ENCODE measurements at regions not wholly inside any gene's neighbourhood (a gene's known extent, or its start where the extent isn't known, plus 50 kb on each side); places are given as distances from the start of the nearest gene placed in this dataset.

DNA sequence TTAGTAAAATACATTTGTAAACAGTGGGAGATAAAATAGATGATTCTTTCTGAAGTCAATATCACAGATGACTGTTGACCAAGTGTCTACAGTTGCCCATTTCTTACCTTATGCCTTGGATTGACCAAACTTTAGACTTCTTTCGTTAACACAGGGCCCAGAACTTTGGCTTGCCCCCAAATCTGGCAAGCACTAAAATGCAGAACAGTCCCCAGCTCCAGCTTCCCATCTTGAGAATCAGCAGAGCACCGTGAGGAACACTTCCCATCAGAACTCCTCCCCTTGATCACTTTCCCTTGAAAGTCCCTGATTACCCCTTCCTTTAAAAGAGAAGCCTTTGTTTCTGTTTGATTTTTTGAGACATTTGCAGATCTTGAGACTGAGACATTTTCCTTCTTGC, 1039.9 kb downstream of the TLE1 start:
- Histone ChIP-seq H3K9me3 (peaks cover 3% of the 10 kb centered on the region), H3K36me3 (ENCODE audit: low read depth) (no peaks in the 10 kb centered on the region), H3K4me3 (no peak overlapping the region), H3K4me1 (ENCODE audit: low read depth) (no peaks in the 10 kb centered on the region)
- ATAC-seq (no peak), DNase-seq (no peak)
- intact Hi-C loops (cut with DNase I, micrococcal nuclease): no loop called here
- TF ChIP-seq, protein P1, sequence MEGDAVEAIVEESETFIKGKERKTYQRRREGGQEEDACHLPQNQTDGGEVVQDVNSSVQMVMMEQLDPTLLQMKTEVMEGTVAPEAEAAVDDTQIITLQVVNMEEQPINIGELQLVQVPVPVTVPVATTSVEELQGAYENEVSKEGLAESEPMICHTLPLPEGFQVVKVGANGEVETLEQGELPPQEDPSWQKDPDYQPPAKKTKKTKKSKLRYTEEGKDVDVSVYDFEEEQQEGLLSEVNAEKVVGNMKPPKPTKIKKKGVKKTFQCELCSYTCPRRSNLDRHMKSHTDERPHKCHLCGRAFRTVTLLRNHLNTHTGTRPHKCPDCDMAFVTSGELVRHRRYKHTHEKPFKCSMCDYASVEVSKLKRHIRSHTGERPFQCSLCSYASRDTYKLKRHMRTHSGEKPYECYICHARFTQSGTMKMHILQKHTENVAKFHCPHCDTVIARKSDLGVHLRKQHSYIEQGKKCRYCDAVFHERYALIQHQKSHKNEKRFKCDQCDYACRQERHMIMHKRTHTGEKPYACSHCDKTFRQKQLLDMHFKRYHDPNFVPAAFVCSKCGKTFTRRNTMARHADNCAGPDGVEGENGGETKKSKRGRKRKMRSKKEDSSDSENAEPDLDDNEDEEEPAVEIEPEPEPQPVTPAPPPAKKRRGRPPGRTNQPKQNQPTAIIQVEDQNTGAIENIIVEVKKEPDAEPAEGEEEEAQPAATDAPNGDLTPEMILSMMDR (IDR thresholded peaks at IDR 0.05): no peak

GRCh38 chr9:80649001-80649420, 1040.3 kb downstream of the TLE1 start:
- TF ChIP-seq, protein P1 (IDR thresholded peaks at IDR 0.05): no peak
- Histone ChIP-seq H3K4me3 (no peak overlapping the region), H3K36me3 (ENCODE audit: low read depth) (no peaks in the 10 kb centered on the region), H3K4me1 (ENCODE audit: low read depth) (no peaks in the 10 kb centered on the region), H3K9me3 (peaks cover 3% of the 10 kb centered on the region)
- intact Hi-C loops (cut with DNase I, micrococcal nuclease): no loop called here
- DNase-seq (peak in 1 of 3 donors; percentile 4), ATAC-seq (peak; percentile 24)

GRCh38 chr9:80648336-80648735, 1041.0 kb downstream of the TLE1 start:
- Histone ChIP-seq H3K36me3 (ENCODE audit: low read depth) (no peaks in the 10 kb centered on the region), H3K4me1 (ENCODE audit: low read depth) (no peaks in the 10 kb centered on the region), H3K9me3 (no peaks in the 10 kb centered on the region), H3K4me3 (no peak overlapping the region)
- no peak for DNase-seq
- ATAC-seq: no peak
- TF ChIP-seq, protein P1 (IDR thresholded peaks at IDR 0.05): no peak
- intact Hi-C loops (cut with DNase I, micrococcal nuclease): no loop called here

GRCh38 chr9:80646211-80646610, 1043.1 kb downstream of the TLE1 start:
- H3K4me3 ChIP-seq: no peak overlapping the region

DNA sequence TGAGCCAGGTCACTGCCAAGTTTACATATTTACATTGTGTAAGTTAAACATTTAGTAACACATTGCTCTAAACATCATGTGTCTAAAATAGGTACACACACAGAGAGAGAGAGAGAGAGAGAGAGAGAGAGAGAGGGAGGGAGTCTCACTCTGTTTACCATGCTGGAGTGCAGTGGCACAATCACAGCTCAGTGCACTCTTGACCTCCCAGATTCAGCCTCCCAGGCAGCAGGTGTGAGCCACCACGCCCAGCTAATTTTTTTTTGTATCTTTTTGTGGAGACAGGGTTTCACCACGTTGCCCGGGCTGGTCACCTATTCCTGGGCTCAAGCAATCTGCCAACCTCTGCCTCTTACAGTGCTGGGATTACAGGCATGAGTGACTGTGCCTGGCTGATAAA, 1045.3 kb downstream of the TLE1 start:
- H3K4me1 ChIP-seq (ENCODE audit: low read depth): no peaks in the 10 kb centered on the region
- H3K36me3 ChIP-seq (ENCODE audit: low read depth): no peaks in the 10 kb centered on the region
- H3K9me3 ChIP-seq: no peaks in the 10 kb centered on the region
- DNase-seq: no peak
- H3K4me3 ChIP-seq: no peak overlapping the region
- TF ChIP-seq, protein P1 (IDR thresholded peaks at IDR 0.05): no peak
- intact Hi-C loops (cut with DNase I, micrococcal nuclease): no loop called here
- ATAC-seq: no peak

More at GRCh38 chr9:80646211-80646610, 1043.1 kb downstream of the TLE1 start:
- Histone ChIP-seq H3K4me1 (ENCODE audit: low read depth) (no peaks in the 10 kb centered on the region), H3K36me3 (ENCODE audit: low read depth) (no peaks in the 10 kb centered on the region), H3K9me3 (no peaks in the 10 kb centered on the region)
- ATAC-seq: no peak
- TF ChIP-seq, protein P1 (IDR thresholded peaks at IDR 0.05): no peak
- no peak for DNase-seq
- intact Hi-C loops (cut with DNase I, micrococcal nuclease): no loop called here

- no peak for DNase-seq
Observed at GRCh38 chr9:80635065-80635464, 1054.3 kb downstream of the TLE1 start.

More at GRCh38 chr9:80635065-80635464, 1054.3 kb downstream of the TLE1 start:
- Histone ChIP-seq H3K4me1 (ENCODE audit: low read depth) (no peaks in the 10 kb centered on the region), H3K36me3 (ENCODE audit: low read depth) (no peaks in the 10 kb centered on the region), H3K4me3 (no peak overlapping the region), H3K9me3 (peaks cover 11% of the 10 kb centered on the region)
- intact Hi-C loops (cut with DNase I, micrococcal nuclease): no loop called here
- TF ChIP-seq, protein P1 (IDR thresholded peaks at IDR 0.05): no peak
- no peak for ATAC-seq
